CD4-positive, alpha-beta T cell treated with Interleukin-10 for 1 hour (primary cell): ENCODE measurements at regions not wholly inside any gene's neighbourhood (a gene's known extent, or its start where the extent isn't known, plus 50 kb on each side); places are given as distances from the start of the nearest gene placed in this dataset.

ENCODE experiments used
- DNase-seq: peaks from one replicate; pipeline ENCODE4 v3.0.0-alpha.2; 2020

DNA sequence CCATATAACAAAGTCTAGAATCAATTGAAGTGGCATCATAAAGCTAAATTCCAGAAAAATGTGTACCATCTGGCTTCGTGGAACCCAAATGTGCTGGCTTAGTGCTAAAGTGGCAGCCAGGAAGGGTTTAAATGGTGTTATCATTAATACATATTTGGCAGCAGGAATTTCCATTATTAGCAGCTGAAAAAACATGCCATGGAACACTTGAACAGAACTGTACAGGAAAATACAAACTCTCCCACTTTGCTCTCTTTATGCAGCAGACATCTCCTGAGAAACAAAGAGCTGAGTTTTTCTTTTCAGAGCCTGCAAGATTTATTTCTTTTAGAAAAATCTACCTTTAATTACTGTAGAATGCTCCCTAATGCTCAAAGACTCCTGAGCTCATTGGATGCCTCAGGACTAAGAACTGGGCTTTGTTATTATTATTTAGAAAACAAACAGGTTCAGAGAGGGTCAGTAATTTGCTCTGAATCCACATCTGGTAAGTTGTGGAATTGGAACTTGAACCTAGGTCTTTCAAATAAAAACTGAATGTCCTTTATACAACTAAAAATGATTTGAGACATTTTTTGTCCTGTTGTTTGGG is 179.0 kb downstream of the LACC1 start:
- no peak for DNase-seq

DNA sequence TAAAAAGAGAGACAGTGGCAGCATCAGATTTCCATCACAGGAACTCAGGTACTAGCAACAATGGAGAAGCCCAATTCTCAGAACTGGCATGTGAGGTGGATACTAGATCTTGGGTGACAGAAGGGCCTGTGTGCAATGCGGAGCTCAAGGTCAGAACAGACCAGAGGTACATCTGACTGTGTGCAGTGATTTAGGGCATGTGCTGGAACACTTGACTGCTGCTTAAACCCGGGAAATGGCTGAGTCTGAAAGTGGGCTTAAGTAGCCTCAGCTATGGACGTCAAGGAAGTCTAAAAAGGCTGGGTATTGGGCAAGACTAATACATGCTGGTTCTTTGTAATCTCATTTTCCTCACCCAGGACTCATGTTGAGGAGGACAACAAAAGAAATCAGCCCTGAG is 182.2 kb downstream of the LACC1 start:
- no peak for DNase-seq

DNA sequence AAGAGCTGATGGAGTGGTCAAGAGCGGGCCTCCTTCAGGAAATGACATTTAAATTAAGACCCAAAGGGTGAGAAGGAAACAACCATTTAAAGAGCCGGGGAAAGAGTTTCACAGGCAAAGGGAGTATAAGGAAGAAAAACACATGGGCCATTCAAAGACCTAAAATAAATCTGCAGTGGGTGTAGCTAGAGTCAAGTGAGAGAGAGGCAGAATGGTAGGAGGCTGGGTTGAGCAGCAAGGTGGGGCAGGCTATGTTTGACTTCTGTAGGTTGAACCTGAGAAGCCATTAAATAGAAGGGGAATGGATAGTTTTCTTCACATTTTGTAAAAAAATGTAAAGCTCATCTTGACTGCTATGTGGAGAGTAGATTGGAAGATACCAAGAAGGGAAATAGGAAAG is 183.8 kb downstream of the LACC1 start:
- DNase-seq: no peak

DNA sequence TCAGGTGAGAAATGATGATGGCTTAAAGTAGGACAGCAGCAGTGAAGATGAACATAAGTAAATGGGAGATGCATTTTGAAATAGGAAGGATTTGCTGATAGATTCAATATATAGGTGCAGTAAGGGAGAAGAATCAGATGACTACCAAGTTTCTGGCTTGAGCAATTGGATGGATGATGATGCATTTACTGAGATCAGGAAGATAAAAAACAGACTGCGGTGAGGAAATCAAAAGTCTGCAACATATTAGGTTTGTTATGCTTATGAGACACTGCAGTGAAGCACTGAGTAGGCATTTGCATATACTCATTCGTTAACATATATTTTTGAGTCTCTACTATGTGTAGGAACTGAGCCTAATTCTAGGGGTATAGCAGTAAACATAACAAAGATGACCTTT is 184.2 kb downstream of the LACC1 start:
- DNase-seq: no peak

- DNase-seq: no peak
Measured at GRCh38 chr13:44064357-44064756, 184.7 kb downstream of the LACC1 start.

DNA sequence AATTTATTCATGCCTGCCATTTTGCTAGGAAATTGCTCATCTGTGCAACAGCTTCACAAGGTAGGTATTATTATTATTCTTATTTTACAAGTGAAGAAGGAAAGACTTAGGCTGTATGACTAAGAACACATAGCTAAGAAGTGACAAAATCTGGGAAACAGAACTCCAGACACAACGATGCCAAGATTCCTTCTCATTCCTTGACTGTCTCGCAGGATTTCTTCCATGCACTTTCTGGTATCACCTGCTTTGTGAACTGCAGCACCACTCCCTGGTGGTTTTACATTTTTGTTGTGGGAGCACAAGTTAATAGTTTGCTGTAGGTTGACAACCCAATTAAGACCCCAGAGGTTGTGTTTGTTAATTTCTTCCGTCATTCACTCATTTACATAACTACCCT is 188.5 kb downstream of the LACC1 start:
- DNase-seq: no peak

GRCh38 chr13:44068737-44069136 is 189.0 kb downstream of the LACC1 start:
- no peak for DNase-seq

- no peak for DNase-seq
Measured at GRCh38 chr13:44072536-44072935, 192.8 kb downstream of the LACC1 start.

DNA sequence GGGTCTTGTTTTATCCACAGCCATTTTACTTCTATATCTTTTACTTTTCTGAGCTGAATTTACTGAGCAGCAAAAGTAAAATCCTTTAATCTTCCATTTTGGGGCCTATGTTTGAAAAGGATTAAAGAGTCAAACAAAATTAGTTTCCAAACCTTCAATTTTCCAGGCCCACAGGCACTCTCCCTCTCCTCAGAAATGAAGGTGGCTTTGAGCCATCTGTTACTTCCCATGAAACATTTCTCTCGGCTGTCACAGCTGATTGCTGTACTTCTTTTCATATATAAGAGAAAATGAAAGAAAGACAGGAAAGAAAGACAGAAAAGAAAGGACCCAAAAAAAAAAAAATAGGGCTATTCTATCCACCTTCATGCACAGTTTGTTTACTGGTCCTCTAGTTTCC is 194.9 kb downstream of the LACC1 start:
- no peak for DNase-seq

- no peak for DNase-seq
Measured at GRCh38 chr13:44075113-44075512, 195.4 kb downstream of the LACC1 start.

DNA sequence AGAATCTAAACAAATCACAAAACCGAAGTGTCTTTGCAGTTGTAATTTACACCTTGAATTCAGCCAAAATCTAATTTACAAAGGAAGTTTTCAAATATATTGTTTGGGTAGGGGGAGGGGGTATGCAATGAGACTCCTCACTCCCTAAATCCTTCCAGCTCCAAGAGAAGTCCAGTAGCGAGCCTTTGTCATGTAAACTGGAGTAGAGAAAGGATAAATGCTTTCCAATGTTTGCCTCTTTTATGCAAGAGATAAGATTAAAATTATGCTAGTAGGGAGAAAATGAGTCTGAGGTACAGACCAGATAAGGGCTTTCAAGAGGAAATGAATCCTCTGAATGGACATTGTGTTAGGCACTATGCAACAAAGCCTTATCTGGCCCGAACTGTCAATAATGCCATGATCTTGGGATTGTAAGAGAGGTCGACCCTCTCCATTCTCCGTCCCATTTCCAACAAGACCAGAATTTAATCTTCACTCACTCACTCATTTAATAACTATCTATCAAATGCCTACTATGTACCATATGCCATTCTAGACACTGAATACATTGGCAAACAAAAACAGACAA is 199.2 kb downstream of the LACC1 start:
- no peak for DNase-seq

GRCh38 chr13:44079413-44080205 is 199.9 kb downstream of the LACC1 start:
- DNase-seq: no peak

GRCh38 chr13:44084146-44084545 is 204.4 kb downstream of the LACC1 start:
- no peak for DNase-seq

DNA sequence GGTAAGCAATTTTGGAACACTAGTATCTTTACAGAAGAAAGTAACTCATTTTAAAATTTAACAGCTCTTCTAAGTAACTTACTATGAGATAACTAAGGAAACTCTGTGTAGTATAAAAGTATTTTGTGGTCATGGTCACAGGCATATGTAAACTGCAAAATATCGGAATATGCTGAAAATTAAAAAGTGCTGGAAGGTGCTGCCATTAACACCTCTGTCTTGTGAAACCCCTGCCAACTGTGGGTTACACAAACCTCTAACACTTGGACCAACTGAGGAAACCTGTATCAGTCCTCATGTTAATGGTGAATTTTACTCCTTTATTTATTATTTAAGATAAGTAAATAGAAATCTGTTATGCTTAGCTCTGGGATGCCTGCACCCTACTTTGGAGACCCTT is 206.7 kb downstream of the LACC1 start:
- DNase-seq: no peak

DNA sequence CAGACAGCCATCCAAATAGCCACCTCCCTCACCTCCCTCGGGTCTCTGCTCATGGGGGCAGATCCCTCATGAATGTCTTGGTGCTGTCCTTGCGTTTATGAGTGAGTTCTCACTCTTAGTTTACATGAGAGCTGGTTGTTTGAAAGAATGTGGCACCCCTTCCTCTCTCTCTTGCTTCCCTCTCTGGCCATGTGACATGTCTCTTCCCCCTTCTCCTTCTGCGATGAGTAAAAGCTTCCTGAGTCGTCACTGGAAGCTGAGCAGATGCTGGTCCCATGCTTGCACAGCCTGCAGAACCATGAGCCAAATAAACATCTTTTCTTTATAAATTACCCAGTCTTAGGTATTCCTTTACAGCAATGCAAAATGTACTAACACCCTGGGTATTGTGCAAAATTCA is 208.7 kb downstream of the LACC1 start:
- DNase-seq: no peak

GRCh38 chr13:44088991-44089413 is 209.3 kb downstream of the LACC1 start:
- peak; percentile 5 for DNase-seq

DNA sequence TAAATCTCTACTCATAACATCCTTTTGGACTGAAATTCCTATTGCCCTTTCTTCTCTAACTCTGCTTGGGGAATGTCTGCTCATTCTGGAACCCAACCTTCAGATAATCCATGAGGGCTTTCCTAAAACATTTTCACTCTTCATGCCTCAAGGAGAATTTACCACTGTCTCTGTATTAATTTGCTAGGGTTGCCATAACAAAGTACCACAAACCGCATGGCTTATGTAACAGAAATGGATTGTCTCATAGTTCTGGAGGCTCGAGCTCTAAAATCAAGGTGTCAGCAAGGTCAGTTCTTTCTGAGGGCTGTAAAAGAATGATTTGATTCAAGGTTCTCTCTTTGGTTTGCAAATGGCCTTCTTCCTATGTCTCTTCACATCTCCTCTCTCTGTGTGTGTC is 209.7 kb downstream of the LACC1 start:
- no peak for DNase-seq

DNA sequence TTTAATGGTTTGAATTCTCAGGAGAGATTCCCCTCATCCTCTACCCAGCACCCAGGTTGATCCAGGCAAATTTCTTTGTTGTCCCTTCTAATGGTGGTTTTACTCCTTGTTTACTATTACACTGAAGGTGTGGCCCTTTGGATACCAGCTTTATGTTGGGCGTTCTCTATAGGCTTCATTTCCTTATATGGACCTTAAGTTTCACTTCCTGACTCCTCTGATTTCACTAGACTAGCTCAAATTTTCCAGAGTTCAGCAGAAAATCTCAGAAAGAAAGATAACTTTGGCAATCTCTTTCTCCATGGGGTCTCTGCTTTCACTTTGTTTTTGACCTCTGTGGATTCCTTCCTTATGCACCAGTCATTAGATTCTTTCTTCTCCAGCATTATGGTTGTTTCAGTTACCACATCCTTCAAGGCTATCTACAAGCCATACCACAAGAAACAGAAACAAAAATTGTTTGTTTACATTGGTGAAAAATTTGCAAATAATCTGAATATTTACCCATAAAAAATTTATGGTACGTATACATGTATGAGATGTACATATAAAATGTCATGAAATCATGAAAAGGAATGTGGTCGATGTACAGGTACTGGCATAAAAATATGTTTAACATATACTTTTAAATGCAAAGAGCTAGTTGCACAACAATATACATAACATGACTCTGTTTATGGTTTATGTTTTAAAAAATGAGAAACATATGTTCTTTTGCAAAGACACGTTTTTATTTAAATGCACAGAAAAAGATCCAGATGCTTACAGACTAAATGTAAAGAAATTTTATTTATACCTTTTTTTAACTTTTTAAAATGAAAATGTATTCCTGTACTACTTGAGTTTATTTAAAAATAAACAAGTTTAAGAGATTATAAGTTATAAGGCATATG is 212.6 kb downstream of the LACC1 start:
- no peak for DNase-seq

GRCh38 chr13:44093607-44094564 is 214.2 kb downstream of the LACC1 start:
- no peak for DNase-seq

- DNase-seq: no peak
Measured at GRCh38 chr13:44096901-44097300, 217.2 kb downstream of the LACC1 start.

- DNase-seq: no peak
Measured at GRCh38 chr13:44098559-44098958, 218.9 kb downstream of the LACC1 start.
